Activated naive CD4-positive, alpha-beta T cell treated with Interleukin-2 at 50 U/mL for 16 hours (primary cell): ENCODE measurements at regions not wholly inside any gene's neighbourhood (a gene's known extent, or its start where the extent isn't known, plus 50 kb on each side); places are given as distances from the start of the nearest gene placed in this dataset.

Experiments used
- DNase-seq: peaks from one replicate; pipeline ENCODE4 v3.0.0-alpha.2; 2020

- DNase-seq: no peak
These were observed 672.2 kb downstream of the GATA3 start for GRCh38 chr10:8726779-8727084.

- DNase-seq: no peak
These were observed 676.9 kb downstream of the GATA3 start for GRCh38 chr10:8731121-8732095.

- no peak for DNase-seq
These were observed 684.5 kb downstream of the GATA3 start for GRCh38 chr10:8738987-8739386.

DNA sequence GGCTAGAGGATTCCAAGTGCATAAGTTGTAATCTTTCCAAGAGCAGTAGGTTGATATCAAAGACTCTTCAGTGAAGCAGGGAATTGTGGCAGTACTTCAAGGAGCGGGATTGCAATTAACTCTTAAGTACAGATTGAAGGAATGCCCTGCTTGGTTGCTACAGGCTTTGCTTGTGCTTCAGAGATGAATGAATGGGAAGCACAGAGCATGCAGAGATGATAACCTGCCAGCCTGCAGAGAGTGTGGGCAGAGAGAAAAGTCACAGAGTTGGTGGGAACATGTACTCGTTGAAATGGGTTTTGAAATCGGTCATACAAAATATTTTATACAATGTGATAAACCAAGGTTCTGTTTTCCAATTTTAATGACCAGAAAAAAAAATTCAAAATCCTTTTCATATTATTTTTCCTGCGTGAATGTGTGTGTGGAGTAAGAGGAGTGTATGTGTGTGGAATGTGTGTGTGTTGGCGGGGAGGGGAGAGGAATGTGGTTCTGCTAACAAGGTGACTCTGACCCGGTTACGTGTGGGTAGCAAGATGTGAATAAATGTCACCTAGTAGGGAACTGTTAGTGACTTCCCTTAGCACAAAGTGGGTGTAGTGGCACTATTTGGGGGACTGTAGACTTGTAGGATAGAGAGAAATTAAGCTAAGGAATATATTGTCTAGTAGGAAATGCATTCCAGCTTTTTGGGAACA, 697.8 kb downstream of the GATA3 start:
- no peak for DNase-seq

- no peak for DNase-seq
These were observed 703.5 kb downstream of the GATA3 start for GRCh38 chr10:8758029-8758428.

DNA sequence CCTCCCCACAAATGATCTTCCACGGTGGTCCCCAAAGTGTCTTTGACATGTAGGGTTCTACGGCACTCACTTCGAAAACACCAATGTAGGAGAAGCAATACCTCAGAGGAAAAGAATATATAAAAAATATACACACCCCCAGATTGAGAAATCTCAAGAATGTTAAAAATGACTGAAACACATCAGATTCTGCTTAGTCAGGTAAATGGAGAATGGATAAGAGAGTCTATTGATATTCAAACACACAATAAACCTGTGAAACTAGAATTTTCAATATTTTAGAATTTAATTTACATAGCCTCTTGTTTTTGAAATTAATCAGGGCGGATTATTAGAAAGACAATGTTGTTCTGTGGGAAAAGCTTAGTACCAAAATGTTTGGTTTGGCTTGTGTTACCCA, 712.4 kb downstream of the GATA3 start:
- no peak for DNase-seq

- DNase-seq: no peak
These were observed 713.1 kb downstream of the GATA3 start for GRCh38 chr10:8767591-8767990.

DNA sequence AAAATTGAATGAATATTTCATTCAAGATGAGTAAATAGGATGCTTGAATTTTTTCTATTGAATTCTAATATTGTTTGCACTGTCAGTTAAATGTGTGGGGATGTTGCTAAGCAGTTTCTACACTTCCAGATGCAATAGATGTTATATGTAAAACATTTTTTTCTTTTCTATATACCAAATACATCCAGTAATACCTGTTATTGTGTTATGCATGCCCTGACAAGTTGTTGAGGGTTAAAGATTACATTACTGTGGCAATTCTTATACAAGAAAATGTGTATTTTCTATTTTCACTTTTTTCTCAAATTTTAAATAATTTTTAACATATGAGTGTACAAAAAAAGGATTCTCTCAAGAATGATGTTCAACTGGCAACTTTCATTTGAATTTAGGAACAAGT, 713.9 kb downstream of the GATA3 start:
- DNase-seq: no peak

GRCh38 chr10:8768852-8769251, 714.4 kb downstream of the GATA3 start:
- no peak for DNase-seq

DNA sequence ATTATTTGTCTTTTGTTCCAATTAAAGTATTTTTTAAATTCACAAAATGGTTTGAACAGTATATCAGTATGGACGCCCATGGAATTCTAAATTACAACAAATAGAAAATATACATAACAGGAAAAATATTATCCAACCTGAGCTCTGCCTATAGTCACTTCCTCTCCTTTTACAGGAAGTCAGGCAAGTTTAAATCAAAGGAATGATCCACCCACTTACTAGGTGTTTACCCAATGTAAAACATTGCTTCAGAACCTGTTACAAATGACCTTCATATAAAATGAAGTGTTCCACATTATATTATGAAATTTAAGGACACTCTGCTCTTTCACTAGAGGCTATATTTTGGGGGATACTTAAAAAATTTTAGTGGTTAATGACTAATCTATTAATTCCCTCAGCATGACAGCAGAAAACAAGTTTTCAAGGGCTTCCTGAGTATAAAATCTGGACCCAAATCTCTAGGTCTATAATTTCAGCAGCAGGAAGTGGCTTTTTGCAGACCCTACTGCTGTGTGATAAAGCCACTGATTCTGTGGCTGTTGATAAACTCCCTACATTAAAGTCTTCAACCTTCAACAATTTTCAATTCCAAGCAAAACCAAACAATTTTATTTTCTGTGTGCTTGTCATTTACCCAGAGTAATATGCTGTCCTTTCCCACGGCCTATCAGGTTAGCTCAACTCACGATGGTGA, 722.6 kb downstream of the GATA3 start:
- DNase-seq: no peak

DNA sequence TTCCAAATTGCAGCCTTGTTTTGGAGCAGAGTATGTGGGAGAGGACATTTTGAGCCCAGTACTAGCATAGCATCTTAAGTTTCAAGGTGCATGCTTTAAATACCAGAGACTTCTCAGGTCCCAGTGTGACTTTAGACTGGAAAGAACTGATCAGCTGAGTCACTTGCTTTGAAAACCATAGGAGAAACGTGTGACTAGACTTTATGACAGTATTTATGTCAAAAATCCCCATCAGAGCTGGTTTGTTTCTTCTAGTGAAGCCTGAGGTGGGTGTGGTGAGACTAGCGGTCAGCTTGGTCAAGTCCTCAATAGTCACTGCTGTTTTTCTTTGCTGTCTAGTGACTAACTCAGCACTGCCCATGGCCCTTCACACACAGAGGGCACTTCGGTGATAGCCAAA, 724.2 kb downstream of the GATA3 start:
- DNase-seq: no peak

- DNase-seq: no peak
These were observed 733.2 kb downstream of the GATA3 start for GRCh38 chr10:8787649-8788048.

GRCh38 chr10:8790390-8790789, 735.9 kb downstream of the GATA3 start:
- DNase-seq: no peak

GRCh38 chr10:8794860-8795259, 740.4 kb downstream of the GATA3 start:
- DNase-seq: peak; percentile 4

GRCh38 chr10:8800426-8800825, 745.9 kb downstream of the GATA3 start:
- DNase-seq: peak; percentile 2

- no peak for DNase-seq
These were observed 749.5 kb downstream of the GATA3 start for GRCh38 chr10:8803992-8804391.

- no peak for DNase-seq
These were observed 756.2 kb downstream of the GATA3 start for GRCh38 chr10:8810677-8811076.

DNA sequence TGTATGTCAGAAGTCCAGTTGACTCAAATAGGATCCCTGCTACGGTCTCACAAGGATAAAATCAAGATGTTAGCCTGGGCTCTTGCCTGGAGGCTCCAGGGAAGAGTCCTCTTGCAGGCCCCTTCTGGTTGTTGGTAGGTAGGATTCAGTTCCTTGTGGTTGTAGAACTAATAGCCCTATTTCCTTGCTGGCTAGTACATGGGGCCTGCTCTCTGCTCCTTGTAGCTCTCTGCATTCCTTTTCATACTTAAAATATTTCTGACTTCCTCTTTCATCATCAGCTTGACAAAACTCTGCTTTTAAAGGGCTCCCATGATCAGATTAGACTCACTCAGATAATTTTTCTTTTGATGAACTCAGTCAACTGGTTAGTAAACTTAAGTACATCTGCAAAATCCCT, 756.7 kb downstream of the GATA3 start:
- DNase-seq: no peak

DNA sequence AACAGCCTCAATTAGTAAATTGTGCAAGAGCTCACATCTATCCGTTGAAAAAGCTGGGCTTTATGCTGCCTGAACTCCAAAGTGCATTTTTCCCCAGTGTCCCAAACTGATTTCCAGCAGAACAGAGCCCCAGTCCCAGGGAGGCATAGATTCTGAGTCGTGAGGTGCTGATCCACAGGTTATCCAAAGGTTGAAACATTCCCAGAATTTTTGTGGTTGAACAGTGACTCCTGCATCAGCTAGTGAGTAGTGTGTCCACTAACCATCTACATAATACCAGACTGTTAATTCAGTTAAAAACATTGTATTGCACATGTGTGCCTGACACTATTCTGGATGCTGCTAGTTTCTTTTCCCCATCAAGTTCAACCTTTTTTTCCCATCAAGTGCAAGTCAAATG, 761.5 kb downstream of the GATA3 start:
- DNase-seq: no peak

- DNase-seq: no peak
These were observed 762.8 kb downstream of the GATA3 start for GRCh38 chr10:8817299-8817698.

GRCh38 chr10:8825611-8826010, 771.1 kb downstream of the GATA3 start:
- DNase-seq: no peak

DNA sequence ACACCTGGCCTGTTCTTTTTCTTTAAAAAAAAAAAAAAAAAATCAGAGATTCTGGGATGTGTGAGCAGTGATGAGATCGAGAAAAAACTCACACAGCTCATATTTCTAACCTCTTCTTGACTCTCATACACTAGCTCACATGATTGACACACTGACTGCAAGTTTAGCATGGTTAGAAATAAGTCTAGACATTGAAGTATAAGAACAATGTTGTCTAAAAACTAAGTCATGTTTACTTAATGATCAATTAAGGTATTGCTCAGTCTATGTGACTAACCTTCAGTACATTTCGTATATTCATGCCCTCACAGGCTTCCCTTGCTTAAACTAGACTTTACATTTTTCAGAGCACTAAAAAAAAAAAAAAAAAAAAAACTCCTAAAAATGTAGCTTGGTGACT, 775.1 kb downstream of the GATA3 start:
- DNase-seq: no peak

GRCh38 chr10:8830048-8830447, 775.6 kb downstream of the GATA3 start:
- no peak for DNase-seq

- DNase-seq: no peak
These were observed 776.4 kb downstream of the GATA3 start for GRCh38 chr10:8830876-8831275.
